22Rv1 (cell line): ENCODE measurements at regions not wholly inside any gene's neighbourhood (a gene's known extent, or its start where the extent isn't known, plus 50 kb on each side); places are given as distances from the start of the nearest gene placed in this dataset.

Experiments used
- CTCF ChIP-seq: fragments of 450-650 bp; IDR thresholded peaks from 2 replicates; pipeline ENCODE4 v1.5.1; 2017; ENCODE audit warnings: mild to moderate bottlenecking
- ZFX ChIP-seq: fragments of 450-650 bp; IDR thresholded peaks from 2 replicates; pipeline ENCODE4 v1.6.1; 2017; ENCODE audit warnings: antibody characterized with exemption, borderline replicate concordance

DNA sequence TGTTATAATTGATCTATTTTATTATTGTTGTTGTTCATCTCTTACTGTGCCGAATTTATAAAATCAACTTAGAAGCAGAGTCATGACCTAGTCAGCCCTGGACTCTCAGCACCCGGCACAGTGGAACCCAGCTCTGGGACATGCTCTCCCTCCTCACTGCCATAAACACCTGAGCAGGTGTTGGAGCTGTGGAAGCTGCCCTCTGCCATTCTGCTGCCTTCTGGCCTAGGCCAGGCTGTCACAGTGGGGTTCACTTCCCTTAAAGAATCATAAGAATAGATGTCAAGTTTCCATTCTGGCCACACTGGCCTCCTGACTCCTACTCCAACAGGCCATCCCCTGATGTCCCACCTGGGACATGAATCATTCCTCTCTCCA is 192.2 kb downstream of the ZFP36L2 start:
- TF ChIP-seq CTCF = no peak
- TF ChIP-seq ZFX = no peak
